H1 (cell line): ENCODE measurements at regions not wholly inside any gene's neighbourhood (a gene's known extent, or its start where the extent isn't known, plus 50 kb on each side); places are given as distances from the start of the nearest gene placed in this dataset.
"Not testable (repeated sequence)": the region's sequence is repeated elsewhere in the genome, so short reads cannot be mapped to it uniquely, and the experiment has no call there.

ENCODE experiments used
- CTCF ChIA-PET: fragments of 300-600 bp; sonication (Branson Sonifier 250); formaldehyde crosslinking; loops from one replicate; lab custom pipeline; 2021; ENCODE audit not compliant: partially characterized antibody; lab: Charles Lee
- POLR2A ChIA-PET: fragments of 300-600 bp; sonication (Branson Sonifier 250); formaldehyde crosslinking; loops from one replicate; lab custom pipeline; 2021; ENCODE audit warnings: inconsistent platforms; ENCODE audit not compliant: partially characterized antibody; lab: Charles Lee
- DNase-seq, 2 experiments: peaks; one replicate each; pipeline versions ENCODE4 v3.0.0 to v3.0.0-alpha.2; 2010 to 2022; ENCODE audit warnings: low spot score in 2 of 2, low read depth in 1 of 2, mixed read lengths in 1 of 2
- FAIRE-seq: peaks from 2 replicates; lab custom pipeline; 2011; peaks lifted over from hg19 to GRCh38; lab: Jason Lieb, UNC
- H2AFZ ChIP-seq: 2 replicates; pipeline ENCODE4 v1.8.1; 2012; ENCODE audit warnings: low read length, inconsistent platforms
- H2AK5ac ChIP-seq: 2 replicates; pipeline ENCODE4 v1.6.1; 2013; ENCODE audit warnings: low read depth, low read length
- H2BK120ac ChIP-seq: replicated peaks from 2 replicates; pipeline ENCODE3; 2013; ENCODE audit warnings: low read depth, low read length, inconsistent platforms
- H2BK12ac ChIP-seq: 2 replicates; pipeline ENCODE4 v1.6.1; 2013; ENCODE audit warnings: low read depth, low read length
- H2BK15ac ChIP-seq: 2 replicates; pipeline ENCODE4 v1.6.1; 2013; ENCODE audit warnings: low read length
- H2BK20ac ChIP-seq: 2 replicates; pipeline ENCODE4 v1.6.1; 2013; ENCODE audit warnings: low read length
- H2BK5ac ChIP-seq: 2 replicates; pipeline ENCODE4 v1.6.1; 2013; ENCODE audit warnings: low read depth, low read length
- H3K14ac ChIP-seq: 2 replicates; pipeline ENCODE4 v1.6.1; 2013; ENCODE audit warnings: inconsistent platforms; ENCODE audit not compliant: insufficient read length
- H3K18ac ChIP-seq: 2 replicates; pipeline ENCODE4 v1.6.1; 2013; ENCODE audit warnings: low read length; ENCODE audit errors: extremely low read depth
- H3K23ac ChIP-seq: 2 replicates; pipeline ENCODE4 v1.6.1; 2013; ENCODE audit warnings: inconsistent platforms; ENCODE audit not compliant: insufficient read length
- H3K23me2 ChIP-seq: 2 replicates; pipeline ENCODE4 v1.6.1; 2013; ENCODE audit warnings: low read depth, low read length
- H3K27ac ChIP-seq: 2 replicates; pipeline ENCODE4 v1.6.1; 2011; ENCODE audit warnings: low read depth, low read length, inconsistent platforms
- H3K27me3 ChIP-seq, 4 experiments: replicated peaks in 1 of 4; 1 replicate in 1 of 4; 2 replicates in 3 of 4; pipeline versions ENCODE4 v1.6.1 to v1.8.1; 2011 to 2013; ENCODE audit warnings: low read length in 3 of 4, mild to moderate bottlenecking in 3 of 4, inconsistent platforms in 2 of 4, mixed read lengths in 2 of 4, moderate library complexity in 1 of 4; ENCODE audit not compliant: control insufficient read depth in 3 of 4, insufficient read depth in 3 of 4; ENCODE audit errors: extremely low read depth in 1 of 4
- H3K36me3 ChIP-seq, 4 experiments: 2 replicates each; pipeline versions ENCODE4 v1.6.1 to v1.8.1; 2011 to 2013; ENCODE audit warnings: mild to moderate bottlenecking in 4 of 4, low read length in 3 of 4, moderate library complexity in 2 of 4, control low read depth in 1 of 4, inconsistent platforms in 1 of 4; ENCODE audit not compliant: insufficient read depth in 4 of 4, control insufficient read depth in 2 of 4
- H3K4ac ChIP-seq: replicated peaks from 2 replicates; pipeline ENCODE3; 2013; ENCODE audit warnings: low read length, low read depth, mixed read lengths, inconsistent platforms; ENCODE audit not compliant: insufficient read length
- H3K4me1 ChIP-seq, 4 experiments: replicated peaks in 1 of 4; 1 replicate in 1 of 4; 2 replicates in 3 of 4; pipeline versions ENCODE4 v1.6.1 to v1.8.1; 2011 to 2013; ENCODE audit warnings: low read length in 3 of 4, inconsistent platforms in 2 of 4, mixed read lengths in 1 of 4; ENCODE audit not compliant: insufficient read depth in 4 of 4, control insufficient read depth in 3 of 4
- H3K4me2 ChIP-seq, 2 experiments: 2 replicates each; pipeline versions ENCODE4 v1.6.1 to v1.8.1; 2011 to 2013; ENCODE audit warnings: low read depth in 2 of 2, low read length in 2 of 2, control low read depth in 1 of 2, inconsistent platforms in 1 of 2, mild to moderate bottlenecking in 1 of 2; ENCODE audit not compliant: insufficient read depth in 1 of 2
- H3K4me3 ChIP-seq, 4 experiments: fragments of 200-600, 300-600 bp in 1 of 4; sonication (generic), shearing (Covaris generic), sonication (Bioruptor Twin) in 1 of 4; 2 replicates each; pipeline versions ENCODE4 v1.5.1 to v1.8.1; 2011 to 2016; ENCODE audit warnings: low read length in 4 of 4, low read depth in 3 of 4, control low read depth in 2 of 4, inconsistent platforms in 2 of 4, mild to moderate bottlenecking in 2 of 4, mixed read lengths in 1 of 4, moderate library complexity in 1 of 4; ENCODE audit not compliant: insufficient read depth in 2 of 4; ENCODE audit errors: extremely low read depth in 1 of 4
- H3K56ac ChIP-seq: replicated peaks from 2 replicates; pipeline ENCODE3; 2013; ENCODE audit warnings: low read depth, mild to moderate bottlenecking, mixed read lengths, low read length, inconsistent platforms; ENCODE audit not compliant: insufficient read length
- H3K79me1 ChIP-seq: 2 replicates; pipeline ENCODE4 v1.6.1; 2013; ENCODE audit warnings: low read depth, low read length, control low read depth
- H3K79me2 ChIP-seq, 2 experiments: 2 replicates each; pipeline versions ENCODE4 v1.6.1 to v1.8.1; 2012 to 2013; ENCODE audit warnings: low read length in 2 of 2, mild to moderate bottlenecking in 2 of 2, inconsistent platforms in 1 of 2; ENCODE audit not compliant: insufficient read depth in 2 of 2, control insufficient read depth in 1 of 2
- H3K9ac ChIP-seq, 4 experiments: replicated peaks in 1 of 4; 1 replicate in 1 of 4; 2 replicates in 3 of 4; pipeline versions ENCODE4 v1.6.1 to v1.8.1; 2011 to 2013; ENCODE audit warnings: low read depth in 3 of 4, low read length in 3 of 4, control low read depth in 2 of 4, mild to moderate bottlenecking in 2 of 4, moderate library complexity in 2 of 4, inconsistent platforms in 1 of 4; ENCODE audit errors: extremely low read depth in 1 of 4
- H3K9me3 ChIP-seq, 2 experiments: 2 replicates each; pipeline versions ENCODE4 v1.6.1 to v1.8.1; 2012 to 2013; ENCODE audit warnings: mild to moderate bottlenecking in 2 of 2, moderate library complexity in 2 of 2, control low read depth in 1 of 2, inconsistent platforms in 1 of 2, low read depth in 1 of 2, low read length in 1 of 2, mixed read lengths in 1 of 2; ENCODE audit not compliant: insufficient read depth in 2 of 2
- H4K20me1 ChIP-seq, 2 experiments: replicated peaks in 1 of 2; 2 replicates each; pipeline versions ENCODE3 to v1.8.1; 2011 to 2013; ENCODE audit warnings: inconsistent platforms in 2 of 2, low read length in 2 of 2, mild to moderate bottlenecking in 1 of 2; ENCODE audit not compliant: insufficient read depth in 2 of 2, control insufficient read depth in 1 of 2
- H4K5ac ChIP-seq: 2 replicates; pipeline ENCODE4 v1.6.1; 2013; ENCODE audit warnings: low read length, low read depth, mixed read lengths, inconsistent platforms; ENCODE audit not compliant: insufficient read length
- H4K8ac ChIP-seq: 2 replicates; pipeline ENCODE4 v1.8.0; 2013; ENCODE audit warnings: mild to moderate bottlenecking, moderate library complexity, low read length, inconsistent platforms; ENCODE audit not compliant: insufficient read depth; ENCODE audit errors: extremely low read depth
- H4K91ac ChIP-seq: replicated peaks from 2 replicates; pipeline ENCODE3; 2013; ENCODE audit warnings: low read length, mixed read lengths, inconsistent platforms; ENCODE audit not compliant: insufficient read length
- CBX5 ChIP-seq: fragments of 300-800, 300-1000 bp; sonication (generic); IDR thresholded peaks from 2 replicates; pipeline ENCODE4 v1.7.1; 2016; ENCODE audit warnings: antibody characterized with exemption, low read length, low read depth
- JUND ChIP-seq: IDR thresholded peaks from 2 replicates; pipeline ENCODE4 v1.6.1; 2011; ENCODE audit warnings: mild to moderate bottlenecking, improper control_type of control experiment, low read length
- TEAD4 ChIP-seq: IDR thresholded peaks from 2 replicates; pipeline ENCODE4 v1.6.1; 2012; ENCODE audit warnings: low read depth, low read length, inconsistent platforms, mixed read lengths
- WGBS, 2 experiments: shearing (Covaris generic) in 1 of 2; methylation state at CpG; one replicate each; pipeline versions ENCODE4 v1.1.6 to v1.1.7; 2013 to 2015; ENCODE audit warnings: low lambda C conversion rate in 2 of 2, mixed read lengths in 2 of 2, inconsistent platforms in 1 of 2, low coverage in 1 of 2, missing lambda C conversion rate in 1 of 2; ENCODE audit not compliant: insufficient replicate concordance in 2 of 2, insufficient coverage in 1 of 2, insufficient read length in 1 of 2; ENCODE audit errors: extremely low coverage in 1 of 2, missing lambda C conversion rate in 1 of 2; 5-methylcytosine and 5-hydroxymethylcytosine counted together

- TF ChIP-seq TEAD4, result no peak
- no peak for TF ChIP-seq JUND
- TF ChIP-seq CBX5, result no peak
Measured at GRCh38 chr4:55027596-55027995, 97.8 kb downstream of the KDR start (continued).

- H3K79me1 ChIP-seq, H3K27me3 ChIP-seq, H3K4me3 ChIP-seq, H3K9ac ChIP-seq, H3K79me2 ChIP-seq, H4K20me1 ChIP-seq, H2BK5ac ChIP-seq, CTCF ChIA-PET, H4K5ac ChIP-seq, H3K27ac ChIP-seq, H3K14ac ChIP-seq, FAIRE-seq, H2BK20ac ChIP-seq, H3K23me2 ChIP-seq, H3K18ac ChIP-seq, H4K91ac ChIP-seq, H3K56ac ChIP-seq, H2BK15ac ChIP-seq, H4K8ac ChIP-seq, H3K9me3 ChIP-seq, DNase-seq, H3K4me2 ChIP-seq, H2AK5ac ChIP-seq, H3K23ac ChIP-seq, H3K36me3 ChIP-seq, H3K4ac ChIP-seq, POLR2A ChIA-PET, H2BK12ac ChIP-seq, H3K4me1 ChIP-seq, H2BK120ac ChIP-seq: not testable (repeated sequence)
- H2AFZ ChIP-seq, result 0 out of 2 replicates have a peak overlapping the region, but pooled peaks have one; percentile 59
- WGBS, 2 experiments, result 89% methylated on average over 6 of the region's 6 CpGs; no CpG with 5 or more reads in 1 of the 2 experiments
Measured at GRCh38 chr4:55025456-55025855, 99.9 kb downstream of the KDR start.
